ENCODE measurements at regions not wholly inside any gene's neighbourhood (a gene's known extent, or its start where the extent isn't known, plus 50 kb on each side); places are given as distances from the start of the nearest gene placed in this dataset.

GRCh38 chr6:105821777-105822176, 264.4 kb upstream of the PRDM1 start:
- TF ChIP-seq ZNF561 (tag by site-specific recombination; IDR thresholded peaks at IDR 0.05; ENCODE audit: borderline replicate concordance) = no peak
- no peak for TF ChIP-seq CTCF (tag by site-specific recombination; IDR thresholded peaks at IDR 0.05)
- no peak for TF ChIP-seq YY1 (tag by site-specific recombination; IDR thresholded peaks at IDR 0.05)
- TF ChIP-seq ZBTB26 (tag by site-specific recombination; optimal IDR thresholded peaks at IDR 0.05) = no peak
- TF ChIP-seq ZNF239 (tag by site-specific recombination; IDR thresholded peaks at IDR 0.05) = no peak
- TF ChIP-seq ZEB2 (tag by site-specific recombination; IDR thresholded peaks at IDR 0.05) = no peak
- TF ChIP-seq ZNF776 (tag by site-specific recombination; IDR thresholded peaks at IDR 0.05; ENCODE audit: borderline replicate concordance) = no peak
- TF ChIP-seq ZNF423 (tag by site-specific recombination; IDR thresholded peaks at IDR 0.05) = no peak
- TF ChIP-seq ZNF114 (tag by site-specific recombination; IDR thresholded peaks at IDR 0.05) = no peak
- no peak for TF ChIP-seq TCF7L2 (IDR thresholded peaks at IDR 0.05; ENCODE audit: borderline replicate concordance, low read depth, low read length)
